ENCODE measurements at regions not wholly inside any gene's neighbourhood (a gene's known extent, or its start where the extent isn't known, plus 50 kb on each side); places are given as distances from the start of the nearest gene placed in this dataset.

DNA sequence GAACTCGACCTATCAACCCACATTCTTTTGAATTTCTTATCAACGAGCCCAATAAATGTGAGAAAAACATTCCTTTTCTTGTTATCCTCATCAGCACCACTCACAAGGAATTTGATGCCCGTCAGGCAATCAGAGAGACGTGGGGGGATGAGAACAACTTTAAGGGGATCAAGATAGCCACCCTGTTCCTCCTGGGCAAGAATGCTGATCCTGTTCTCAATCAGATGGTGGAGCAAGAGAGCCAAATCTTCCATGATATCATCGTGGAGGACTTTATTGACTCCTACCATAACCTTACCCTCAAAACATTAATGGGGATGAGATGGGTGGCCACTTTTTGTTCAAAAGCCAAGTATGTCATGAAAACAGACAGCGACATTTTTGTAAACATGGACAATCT, 378.2 kb downstream of the STK39 start:
- no peak overlapping the region for H3K4me3 ChIP-seq (ENCODE audit: control extremely low read depth in 1 of 5, extremely low read depth in 1 of 5, insufficient read depth in 1 of 5, low read depth in 2 of 5, low read length in 4 of 5)
- H3K9me3 ChIP-seq (ENCODE audit: control extremely low read depth in 1 of 3, control insufficient read depth in 2 of 3, insufficient read depth in 1 of 3, low read length in 2 of 3): no peaks in the 10 kb centered on the region
- POLR2A ChIA-PET: no interaction called here
- Mint-ChIP-seq H3K9me3 (ENCODE audit: insufficient read depth) (no peaks in the 10 kb centered on the region), H3K27me3 (peaks cover 6% of the 10 kb centered on the region), H3K4me3 (no peak overlapping the region), H3K4me1 (no peaks in the 10 kb centered on the region), H3K27ac (no peak overlapping the region)
- WGBS (ENCODE audit: insufficient coverage): 64% methylated on average over 2 of the region's 6 CpGs
- H3K27ac ChIP-seq (ENCODE audit: low read length in 2 of 2): no peak overlapping the region
- H3K79me2 ChIP-seq (ENCODE audit: control insufficient read depth, insufficient read depth, low read length): no peaks in the 10 kb centered on the region
- no peaks in the 10 kb centered on the region for H4K20me1 ChIP-seq (ENCODE audit: control insufficient read depth, insufficient read depth, low read length, poor library complexity, severe bottlenecking)
- no peaks in the 10 kb centered on the region for H3K27me3 ChIP-seq (replicated peaks in 1 of 4; ENCODE audit: control extremely low read depth in 1 of 4, control insufficient read depth in 3 of 4, insufficient read depth in 4 of 4, low read length in 3 of 4)
- no peaks in the 10 kb centered on the region for H3K36me3 ChIP-seq (replicated peaks in 1 of 2; ENCODE audit: control extremely low read depth in 1 of 2, control insufficient read depth in 1 of 2, extremely low read depth in 1 of 2, insufficient read depth in 2 of 2, low read length in 1 of 2)
- no peak for DNase-seq
- no peak for ATAC-seq (ENCODE audit: low read depth)
- intact Hi-C loops (cut with micrococcal nuclease): no loop called here
- H3K4me2 ChIP-seq (replicated peaks; ENCODE audit: low read depth, low read length, poor library complexity, severe bottlenecking): no peak overlapping the region
- CTCF ChIA-PET: no interaction called here
- TF ChIP-seq EZH2 (IDR thresholded peaks at IDR 0.05; ENCODE audit: borderline replicate concordance, insufficient read depth, low read depth, low read length, poor library complexity, severe bottlenecking): no peak
- H3K4me1 ChIP-seq (ENCODE audit: control insufficient read depth in 2 of 2, insufficient read depth in 2 of 2, low read length in 2 of 2): no peaks in the 10 kb centered on the region
- H2AFZ ChIP-seq (ENCODE audit: insufficient read depth, low read depth, low read length, poor library complexity, severe bottlenecking): no peak overlapping the region
- no peak overlapping the region for H3K9ac ChIP-seq (ENCODE audit: low read length)

DNA sequence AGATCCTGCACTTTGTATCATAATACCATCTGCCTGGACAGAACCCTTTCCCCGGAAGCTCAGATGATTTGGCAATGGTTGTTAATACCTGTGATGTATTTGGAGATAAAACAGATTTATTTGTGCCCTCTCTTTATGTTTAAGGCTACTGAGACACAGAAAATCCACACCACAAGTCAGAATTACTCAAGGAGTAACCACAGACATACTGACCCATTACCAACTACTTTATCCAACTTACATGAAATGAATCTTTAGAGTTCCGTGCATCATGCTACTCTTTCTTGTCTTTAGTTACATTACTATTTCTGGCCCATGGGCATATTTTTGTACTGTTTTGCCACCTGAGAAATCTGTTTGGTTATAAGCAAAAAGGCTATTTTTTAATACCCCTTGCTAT, 384.0 kb downstream of the STK39 start:
- Histone ChIP-seq H3K36me3 (replicated peaks in 1 of 2; ENCODE audit: control extremely low read depth in 1 of 2, control insufficient read depth in 1 of 2, extremely low read depth in 1 of 2, insufficient read depth in 2 of 2, low read length in 1 of 2) (no peaks in the 10 kb centered on the region), H2AFZ (ENCODE audit: insufficient read depth, low read depth, low read length, poor library complexity, severe bottlenecking) (no peak overlapping the region), H3K79me2 (ENCODE audit: control insufficient read depth, insufficient read depth, low read length) (no peaks in the 10 kb centered on the region), H3K9me3 (ENCODE audit: control extremely low read depth in 1 of 3, control insufficient read depth in 2 of 3, insufficient read depth in 1 of 3, low read length in 2 of 3) (no peaks in the 10 kb centered on the region), H3K27me3 (replicated peaks in 1 of 4; ENCODE audit: control extremely low read depth in 1 of 4, control insufficient read depth in 3 of 4, insufficient read depth in 4 of 4, low read length in 3 of 4) (peaks cover 0 to 2% (median 0%) of the 10 kb centered on the region in 4 experiments), H4K20me1 (ENCODE audit: control insufficient read depth, insufficient read depth, low read length, poor library complexity, severe bottlenecking) (no peaks in the 10 kb centered on the region), H3K27ac (ENCODE audit: low read length in 2 of 2) (no peak overlapping the region), H3K4me1 (ENCODE audit: control insufficient read depth in 2 of 2, insufficient read depth in 2 of 2, low read length in 2 of 2) (no peaks in the 10 kb centered on the region), H3K4me2 (replicated peaks; ENCODE audit: low read depth, low read length, poor library complexity, severe bottlenecking) (no peak overlapping the region), H3K4me3 (ENCODE audit: control extremely low read depth in 1 of 5, extremely low read depth in 1 of 5, insufficient read depth in 1 of 5, low read depth in 2 of 5, low read length in 4 of 5) (no peak overlapping the region), H3K9ac (ENCODE audit: low read length) (no peak overlapping the region)
- intact Hi-C loops (cut with micrococcal nuclease): no loop called here
- H3K9me3 Mint-ChIP-seq (ENCODE audit: insufficient read depth): no peaks in the 10 kb centered on the region
- no peak for DNase-seq
- TF ChIP-seq, protein P1, sequence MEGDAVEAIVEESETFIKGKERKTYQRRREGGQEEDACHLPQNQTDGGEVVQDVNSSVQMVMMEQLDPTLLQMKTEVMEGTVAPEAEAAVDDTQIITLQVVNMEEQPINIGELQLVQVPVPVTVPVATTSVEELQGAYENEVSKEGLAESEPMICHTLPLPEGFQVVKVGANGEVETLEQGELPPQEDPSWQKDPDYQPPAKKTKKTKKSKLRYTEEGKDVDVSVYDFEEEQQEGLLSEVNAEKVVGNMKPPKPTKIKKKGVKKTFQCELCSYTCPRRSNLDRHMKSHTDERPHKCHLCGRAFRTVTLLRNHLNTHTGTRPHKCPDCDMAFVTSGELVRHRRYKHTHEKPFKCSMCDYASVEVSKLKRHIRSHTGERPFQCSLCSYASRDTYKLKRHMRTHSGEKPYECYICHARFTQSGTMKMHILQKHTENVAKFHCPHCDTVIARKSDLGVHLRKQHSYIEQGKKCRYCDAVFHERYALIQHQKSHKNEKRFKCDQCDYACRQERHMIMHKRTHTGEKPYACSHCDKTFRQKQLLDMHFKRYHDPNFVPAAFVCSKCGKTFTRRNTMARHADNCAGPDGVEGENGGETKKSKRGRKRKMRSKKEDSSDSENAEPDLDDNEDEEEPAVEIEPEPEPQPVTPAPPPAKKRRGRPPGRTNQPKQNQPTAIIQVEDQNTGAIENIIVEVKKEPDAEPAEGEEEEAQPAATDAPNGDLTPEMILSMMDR (IDR thresholded peaks at IDR 0.05): no peak
- no peak for TF ChIP-seq EZH2 (IDR thresholded peaks at IDR 0.05; ENCODE audit: borderline replicate concordance, insufficient read depth, low read depth, low read length, poor library complexity, severe bottlenecking)
- POLR2A ChIA-PET: no interaction called here
- H3K27ac Mint-ChIP-seq: no peak overlapping the region
- ATAC-seq (ENCODE audit: low read depth): no peak
- no peak overlapping the region for H3K4me3 Mint-ChIP-seq
- no peaks in the 10 kb centered on the region for H3K4me1 Mint-ChIP-seq
- CTCF ChIA-PET: no interaction called here
- peaks cover 6% of the 10 kb centered on the region for H3K27me3 Mint-ChIP-seq
- WGBS (ENCODE audit: insufficient coverage): no CpG with 5 or more reads among the region's 2 CpGs
